A673 (cell line): ENCODE measurements at regions not wholly inside any gene's neighbourhood (a gene's known extent, or its start where the extent isn't known, plus 50 kb on each side); places are given as distances from the start of the nearest gene placed in this dataset.

Experiments
- EZH2 ChIP-seq: fragments of 200-600 bp; sonication (generic); IDR thresholded peaks from 2 replicates; pipeline ENCODE4 v1.6.1; 2017; ENCODE audit warnings: borderline replicate concordance, low read depth, mild to moderate bottlenecking, mixed read lengths, antibody characterized with exemption, low read length; ENCODE audit not compliant: poor library complexity, severe bottlenecking
- TF ChIP-seq, protein P1 (sequence below): fragments of 300-800, 200-600 bp; sonication (generic); conservative IDR thresholded peaks from 2 replicates; pipeline ENCODE4 v1.5.1; 2017; ENCODE audit warnings: low read depth, mild to moderate bottlenecking, antibody characterized with exemption, low read length, moderate library complexity, mixed read lengths

DNA sequence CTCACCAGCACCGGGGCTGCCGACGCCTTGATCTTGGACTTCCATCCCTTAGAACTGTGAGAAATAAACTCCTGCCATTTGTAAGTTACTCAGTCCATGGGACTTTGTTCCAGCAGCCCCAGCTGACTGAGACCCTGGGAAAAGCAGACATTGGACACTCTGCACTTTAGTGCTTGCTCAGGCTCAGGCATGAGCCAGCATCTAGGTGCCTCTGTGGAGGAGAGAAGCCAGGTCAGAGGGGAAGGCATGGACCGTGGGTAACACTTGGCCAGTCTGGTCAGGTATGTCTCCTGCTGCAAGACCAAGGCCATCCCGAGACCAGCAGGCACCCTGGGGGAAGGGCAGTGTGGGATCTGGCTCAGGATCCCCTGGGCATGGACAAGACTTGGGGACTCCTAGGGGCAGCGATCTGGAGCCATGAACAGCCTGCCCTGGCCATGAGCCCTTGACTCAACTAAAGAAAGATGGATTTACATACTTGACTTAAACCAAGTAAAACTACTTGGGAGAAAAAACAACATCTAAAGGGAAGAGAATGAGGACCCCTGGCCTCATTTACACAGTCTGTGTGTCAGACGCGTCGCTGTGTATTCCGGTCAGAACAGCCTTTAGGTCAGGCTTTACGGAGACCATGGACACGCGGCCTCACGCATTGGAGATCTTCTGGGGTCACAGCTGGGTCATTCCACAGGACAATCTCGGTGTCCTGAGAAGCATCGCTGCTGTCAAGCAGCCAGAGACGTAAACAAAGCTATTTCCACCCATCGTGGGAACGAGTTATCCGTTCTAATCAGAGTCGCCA lies 497.1 kb downstream of the BRD1 start:
- TF ChIP-seq, protein P1, sequence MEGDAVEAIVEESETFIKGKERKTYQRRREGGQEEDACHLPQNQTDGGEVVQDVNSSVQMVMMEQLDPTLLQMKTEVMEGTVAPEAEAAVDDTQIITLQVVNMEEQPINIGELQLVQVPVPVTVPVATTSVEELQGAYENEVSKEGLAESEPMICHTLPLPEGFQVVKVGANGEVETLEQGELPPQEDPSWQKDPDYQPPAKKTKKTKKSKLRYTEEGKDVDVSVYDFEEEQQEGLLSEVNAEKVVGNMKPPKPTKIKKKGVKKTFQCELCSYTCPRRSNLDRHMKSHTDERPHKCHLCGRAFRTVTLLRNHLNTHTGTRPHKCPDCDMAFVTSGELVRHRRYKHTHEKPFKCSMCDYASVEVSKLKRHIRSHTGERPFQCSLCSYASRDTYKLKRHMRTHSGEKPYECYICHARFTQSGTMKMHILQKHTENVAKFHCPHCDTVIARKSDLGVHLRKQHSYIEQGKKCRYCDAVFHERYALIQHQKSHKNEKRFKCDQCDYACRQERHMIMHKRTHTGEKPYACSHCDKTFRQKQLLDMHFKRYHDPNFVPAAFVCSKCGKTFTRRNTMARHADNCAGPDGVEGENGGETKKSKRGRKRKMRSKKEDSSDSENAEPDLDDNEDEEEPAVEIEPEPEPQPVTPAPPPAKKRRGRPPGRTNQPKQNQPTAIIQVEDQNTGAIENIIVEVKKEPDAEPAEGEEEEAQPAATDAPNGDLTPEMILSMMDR = no peak
- no peak for TF ChIP-seq EZH2
